ENCODE measurements at regions not wholly inside any gene's neighbourhood (a gene's known extent, or its start where the extent isn't known, plus 50 kb on each side); places are given as distances from the start of the nearest gene placed in this dataset.

GRCh38 chr6:8731874-8732273, 296.5 kb upstream of the SLC35B3 start:
- H3K36me3 ChIP-seq (ENCODE audit: control insufficient read depth in 1 of 2, insufficient read depth in 2 of 2, low read length in 1 of 2) = no peaks in the 10 kb centered on the region
- no peaks in the 10 kb centered on the region for H3K27me3 ChIP-seq (ENCODE audit: control insufficient read depth in 1 of 2, insufficient read depth in 2 of 2, low read length in 1 of 2)
- intact Hi-C loops (cut with DNase I) = no loop called here
- no peak for DNase-seq
- 78 to 81% methylated on average over 2 of the region's 2 CpGs for WGBS, 2 donors
- H3K4me3 ChIP-seq (ENCODE audit: low read length in 2 of 2) = no peak overlapping the region
- no peak overlapping the region for H3K27ac ChIP-seq (ENCODE audit: low read depth in 1 of 2, low read length in 2 of 2)
- no peaks in the 10 kb centered on the region for H3K9me3 ChIP-seq (ENCODE audit: control insufficient read depth, low read length)
- H3K4me1 ChIP-seq (ENCODE audit: control insufficient read depth in 1 of 2, insufficient read depth in 2 of 2, low read length in 2 of 2) = no peaks in the 10 kb centered on the region
- ATAC-seq (ENCODE audit: low FRiP score) = no peak

GRCh38 chr6:8710668-8711431, 275.5 kb upstream of the SLC35B3 start:
- 84 to 88% methylated on average over 5 of the region's 5 CpGs for WGBS, 2 donors
- H3K36me3 ChIP-seq (ENCODE audit: control insufficient read depth in 1 of 2, insufficient read depth in 2 of 2, low read length in 1 of 2) = no peaks in the 10 kb centered on the region
- intact Hi-C loops (cut with DNase I) = no loop called here

GRCh38 chr6:8707956-8708772, 272.8 kb upstream of the SLC35B3 start:
- Histone ChIP-seq H3K4me3 (ENCODE audit: low read length in 2 of 2) (peak overlapping the region in 1 of 2 donors; percentile 29), H3K9me3 (ENCODE audit: control insufficient read depth, low read length) (no peaks in the 10 kb centered on the region), H3K36me3 (ENCODE audit: control insufficient read depth in 1 of 2, insufficient read depth in 2 of 2, low read length in 1 of 2) (no peaks in the 10 kb centered on the region), H3K27ac (ENCODE audit: low read depth in 1 of 2, low read length in 2 of 2) (no peak overlapping the region), H3K4me1 (ENCODE audit: control insufficient read depth in 1 of 2, insufficient read depth in 2 of 2, low read length in 2 of 2) (no peaks in the 10 kb centered on the region), H3K27me3 (ENCODE audit: control insufficient read depth in 1 of 2, insufficient read depth in 2 of 2, low read length in 1 of 2) (no peaks in the 10 kb centered on the region)
- intact Hi-C loops (cut with DNase I) = no loop called here
- WGBS, 2 donors = 5 to 6% methylated on average over 7 of the region's 7 CpGs
- DNase-seq = no peak
- ATAC-seq (ENCODE audit: low FRiP score) = peak; percentile 54

More at GRCh38 chr6:8710668-8711431, 275.5 kb upstream of the SLC35B3 start:
- Histone ChIP-seq H3K27me3 (ENCODE audit: control insufficient read depth in 1 of 2, insufficient read depth in 2 of 2, low read length in 1 of 2) (no peaks in the 10 kb centered on the region), H3K4me3 (ENCODE audit: low read length in 2 of 2) (no peak overlapping the region), H3K9me3 (ENCODE audit: control insufficient read depth, low read length) (no peaks in the 10 kb centered on the region), H3K27ac (ENCODE audit: low read depth in 1 of 2, low read length in 2 of 2) (no peak overlapping the region), H3K4me1 (ENCODE audit: control insufficient read depth in 1 of 2, insufficient read depth in 2 of 2, low read length in 2 of 2) (no peaks in the 10 kb centered on the region)
- ATAC-seq (ENCODE audit: low FRiP score) (no peak), DNase-seq (no peak)

GRCh38 chr6:8707369-8707768, 272.0 kb upstream of the SLC35B3 start:
- no peak for DNase-seq
- no peak overlapping the region for H3K4me3 ChIP-seq (ENCODE audit: low read length in 2 of 2)
- no peaks in the 10 kb centered on the region for H3K36me3 ChIP-seq (ENCODE audit: control insufficient read depth in 1 of 2, insufficient read depth in 2 of 2, low read length in 1 of 2)
- ATAC-seq (ENCODE audit: low FRiP score) = no peak
- H3K9me3 ChIP-seq (ENCODE audit: control insufficient read depth, low read length) = no peaks in the 10 kb centered on the region
- H3K27ac ChIP-seq (ENCODE audit: low read depth in 1 of 2, low read length in 2 of 2) = no peak overlapping the region
- WGBS, 2 donors = 74 to 75% methylated on average over 4 of the region's 4 CpGs
- H3K4me1 ChIP-seq (ENCODE audit: control insufficient read depth in 1 of 2, insufficient read depth in 2 of 2, low read length in 2 of 2) = no peaks in the 10 kb centered on the region
- intact Hi-C loops (cut with DNase I) = no loop called here
- no peaks in the 10 kb centered on the region for H3K27me3 ChIP-seq (ENCODE audit: control insufficient read depth in 1 of 2, insufficient read depth in 2 of 2, low read length in 1 of 2)

GRCh38 chr6:8705435-8706020, 270.2 kb upstream of the SLC35B3 start:
- WGBS, 2 donors = 41 to 42% methylated on average over 2 of the region's 2 CpGs
- no peaks in the 10 kb centered on the region for H3K27me3 ChIP-seq (ENCODE audit: control insufficient read depth in 1 of 2, insufficient read depth in 2 of 2, low read length in 1 of 2)
- intact Hi-C loops (cut with DNase I) = no loop called here
- H3K9me3 ChIP-seq (ENCODE audit: control insufficient read depth, low read length) = no peaks in the 10 kb centered on the region
- H3K4me3 ChIP-seq (ENCODE audit: low read length in 2 of 2) = no peak overlapping the region
- no peaks in the 10 kb centered on the region for H3K4me1 ChIP-seq (ENCODE audit: control insufficient read depth in 1 of 2, insufficient read depth in 2 of 2, low read length in 2 of 2)
- DNase-seq = no peak
- no peak overlapping the region for H3K27ac ChIP-seq (ENCODE audit: low read depth in 1 of 2, low read length in 2 of 2)
- H3K36me3 ChIP-seq (ENCODE audit: control insufficient read depth in 1 of 2, insufficient read depth in 2 of 2, low read length in 1 of 2) = no peaks in the 10 kb centered on the region
- no peak for ATAC-seq (ENCODE audit: low FRiP score)

GRCh38 chr6:8703059-8703458, 267.7 kb upstream of the SLC35B3 start:
- Histone ChIP-seq H3K27me3 (ENCODE audit: control insufficient read depth in 1 of 2, insufficient read depth in 2 of 2, low read length in 1 of 2) (no peaks in the 10 kb centered on the region), H3K4me1 (ENCODE audit: control insufficient read depth in 1 of 2, insufficient read depth in 2 of 2, low read length in 2 of 2) (no peaks in the 10 kb centered on the region), H3K36me3 (ENCODE audit: control insufficient read depth in 1 of 2, insufficient read depth in 2 of 2, low read length in 1 of 2) (no peaks in the 10 kb centered on the region), H3K27ac (ENCODE audit: low read depth in 1 of 2, low read length in 2 of 2) (no peak overlapping the region), H3K4me3 (ENCODE audit: low read length in 2 of 2) (no peak overlapping the region), H3K9me3 (ENCODE audit: control insufficient read depth, low read length) (no peaks in the 10 kb centered on the region)
- ATAC-seq (ENCODE audit: low FRiP score) (no peak), DNase-seq (no peak)
- WGBS, 2 donors = 69% methylated on average over 1 of the region's 1 CpG
- intact Hi-C loops (cut with DNase I) = no loop called here

GRCh38 chr6:8688821-8689220, 253.5 kb upstream of the SLC35B3 start:
- DNase-seq (no peak), ATAC-seq (ENCODE audit: low FRiP score) (no peak)
- Histone ChIP-seq H3K4me3 (ENCODE audit: low read length in 2 of 2) (no peak overlapping the region), H3K36me3 (ENCODE audit: control insufficient read depth in 1 of 2, insufficient read depth in 2 of 2, low read length in 1 of 2) (no peaks in the 10 kb centered on the region), H3K27me3 (ENCODE audit: control insufficient read depth in 1 of 2, insufficient read depth in 2 of 2, low read length in 1 of 2) (no peaks in the 10 kb centered on the region), H3K9me3 (ENCODE audit: control insufficient read depth, low read length) (no peaks in the 10 kb centered on the region), H3K4me1 (ENCODE audit: control insufficient read depth in 1 of 2, insufficient read depth in 2 of 2, low read length in 2 of 2) (no peaks in the 10 kb centered on the region), H3K27ac (ENCODE audit: low read depth in 1 of 2, low read length in 2 of 2) (no peak overlapping the region)
- intact Hi-C loops (cut with DNase I) = no loop called here
- WGBS, 2 donors = 61 to 66% methylated on average over 1 of the region's 1 CpG

- ATAC-seq (ENCODE audit: low FRiP score) (no peak), DNase-seq (no peak)
These were observed 250.7 kb upstream of the SLC35B3 start for GRCh38 chr6:8686077-8686476.

More at GRCh38 chr6:8686077-8686476, 250.7 kb upstream of the SLC35B3 start:
- intact Hi-C loops (cut with DNase I) = no loop called here
- 86 to 90% methylated on average over 3 of the region's 3 CpGs for WGBS, 2 donors
- H3K4me1 ChIP-seq (ENCODE audit: control insufficient read depth in 1 of 2, insufficient read depth in 2 of 2, low read length in 2 of 2) = no peaks in the 10 kb centered on the region
- H3K27me3 ChIP-seq (ENCODE audit: control insufficient read depth in 1 of 2, insufficient read depth in 2 of 2, low read length in 1 of 2) = no peaks in the 10 kb centered on the region
- no peaks in the 10 kb centered on the region for H3K36me3 ChIP-seq (ENCODE audit: control insufficient read depth in 1 of 2, insufficient read depth in 2 of 2, low read length in 1 of 2)
- H3K9me3 ChIP-seq (ENCODE audit: control insufficient read depth, low read length) = no peaks in the 10 kb centered on the region
- H3K27ac ChIP-seq (ENCODE audit: low read depth in 1 of 2, low read length in 2 of 2) = no peak overlapping the region
- no peak overlapping the region for H3K4me3 ChIP-seq (ENCODE audit: low read length in 2 of 2)
